Stomach (tissue), 4 donors: ENCODE measurements at regions not wholly inside any gene's neighbourhood (a gene's known extent, or its start where the extent isn't known, plus 50 kb on each side); places are given as distances from the start of the nearest gene placed in this dataset.

Experiments
- EP300 ChIP-seq: sonication (generic); formaldehyde crosslinking; IDR thresholded peaks from one replicate; pipeline ENCODE4 v1.6.1; 2017; ENCODE audit warnings: antibody characterized with exemption
- POLR2A ChIP-seq, 4 donors: fragments of 450-650 bp; IDR thresholded peaks; one replicate each; pipeline ENCODE4 v1.6.1; 2016; ENCODE audit warnings: antibody characterized with exemption in 4 of 4, control low read depth in 2 of 4, mild to moderate bottlenecking in 1 of 4, moderate library complexity in 1 of 4
- POLR2AphosphoS5 ChIP-seq, 3 donors: sonication (generic); formaldehyde crosslinking; IDR thresholded peaks; one replicate each; pipeline ENCODE4 v1.6.1; 2016; ENCODE audit warnings: antibody characterized with exemption in 3 of 3
- TF ChIP-seq, protein P1 (sequence below), 7 experiments: fragments of 450-650 bp in 4 of 7; fragments of 200-600 bp in 3 of 7; sonication (generic) in 3 of 7; IDR thresholded peaks; one replicate each; pipeline ENCODE4 v1.5.1; 2016 to 2019; ENCODE audit warnings: antibody characterized with exemption in 7 of 7, control low read depth in 2 of 7, mild to moderate bottlenecking in 1 of 7

- TF ChIP-seq, protein P1, sequence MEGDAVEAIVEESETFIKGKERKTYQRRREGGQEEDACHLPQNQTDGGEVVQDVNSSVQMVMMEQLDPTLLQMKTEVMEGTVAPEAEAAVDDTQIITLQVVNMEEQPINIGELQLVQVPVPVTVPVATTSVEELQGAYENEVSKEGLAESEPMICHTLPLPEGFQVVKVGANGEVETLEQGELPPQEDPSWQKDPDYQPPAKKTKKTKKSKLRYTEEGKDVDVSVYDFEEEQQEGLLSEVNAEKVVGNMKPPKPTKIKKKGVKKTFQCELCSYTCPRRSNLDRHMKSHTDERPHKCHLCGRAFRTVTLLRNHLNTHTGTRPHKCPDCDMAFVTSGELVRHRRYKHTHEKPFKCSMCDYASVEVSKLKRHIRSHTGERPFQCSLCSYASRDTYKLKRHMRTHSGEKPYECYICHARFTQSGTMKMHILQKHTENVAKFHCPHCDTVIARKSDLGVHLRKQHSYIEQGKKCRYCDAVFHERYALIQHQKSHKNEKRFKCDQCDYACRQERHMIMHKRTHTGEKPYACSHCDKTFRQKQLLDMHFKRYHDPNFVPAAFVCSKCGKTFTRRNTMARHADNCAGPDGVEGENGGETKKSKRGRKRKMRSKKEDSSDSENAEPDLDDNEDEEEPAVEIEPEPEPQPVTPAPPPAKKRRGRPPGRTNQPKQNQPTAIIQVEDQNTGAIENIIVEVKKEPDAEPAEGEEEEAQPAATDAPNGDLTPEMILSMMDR (IDR thresholded peaks at IDR 0.05) = no peak
- TF ChIP-seq POLR2A (IDR thresholded peaks at IDR 0.05) = no peak
- no peak for TF ChIP-seq POLR2AphosphoS5 (IDR thresholded peaks at IDR 0.05)
- no peak for TF ChIP-seq EP300
These were observed 164.3 kb downstream of the KTN1 start for GRCh38 chr14:55744321-55744720.
